ENCODE measurements at regions not wholly inside any gene's neighbourhood (a gene's known extent, or its start where the extent isn't known, plus 50 kb on each side); places are given as distances from the start of the nearest gene placed in this dataset.
A peak's percentile ranks its signal among the peaks of the same experiment; 100 is the strongest.

DNA sequence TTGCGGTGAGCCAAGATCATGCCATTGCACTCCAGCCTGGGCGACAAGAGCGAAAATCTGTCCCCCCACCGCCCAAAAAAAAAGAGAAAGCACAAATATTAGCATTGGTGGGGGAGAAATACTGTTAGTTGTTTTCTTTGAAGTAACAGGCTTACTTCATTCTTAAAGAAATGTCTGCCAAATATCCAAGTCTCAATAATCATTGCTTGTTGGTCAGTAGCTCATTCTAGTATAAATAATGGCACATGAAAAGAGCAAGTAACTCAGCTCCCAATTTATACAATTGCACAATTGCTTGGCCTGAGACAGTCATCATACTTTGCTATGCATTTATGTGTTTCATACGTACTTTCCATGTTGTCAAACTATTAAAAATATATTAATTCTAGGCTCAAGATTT is 499.2 kb upstream of the PLXNA2 start:
- Histone ChIP-seq H2BK120ac (ENCODE audit: low read depth, low read length) (no peak overlapping the region), H3K4me3 (ENCODE audit: low read length) (no peak overlapping the region), H4K8ac (ENCODE audit: low read depth, low read length) (no peak overlapping the region), H3K27ac (ENCODE audit: low read depth, low read length) (no peak overlapping the region), H3K79me1 (ENCODE audit: low read length) (no peaks in the 10 kb centered on the region), H3K36me3 (ENCODE audit: control insufficient read depth, insufficient read depth, low read length) (no peaks in the 10 kb centered on the region), H2AK5ac (ENCODE audit: low read length) (no peak overlapping the region), H2BK15ac (replicated peaks; ENCODE audit: low read depth) (no peak overlapping the region), H4K5ac (ENCODE audit: low read length) (no peak overlapping the region), H3K9ac (ENCODE audit: low read length) (no peak overlapping the region), H3K4me2 (ENCODE audit: low read length) (no peak overlapping the region), H3K4me1 (ENCODE audit: control insufficient read depth, low read depth, low read length) (no peaks in the 10 kb centered on the region), H3K56ac (ENCODE audit: low read length) (no peak overlapping the region), H3K79me2 (ENCODE audit: control insufficient read depth, insufficient read depth, low read length) (no peaks in the 10 kb centered on the region), H3K18ac (ENCODE audit: low read length) (no peak overlapping the region), H3K27me3 (ENCODE audit: insufficient read depth, low read length, poor library complexity) (no peaks in the 10 kb centered on the region), H3K23ac (ENCODE audit: low read length) (no peak overlapping the region), H3K4ac (ENCODE audit: low read depth, low read length) (no peak overlapping the region), H2BK5ac (ENCODE audit: low read length) (no peak overlapping the region)
- WGBS (ENCODE audit: extremely low coverage, insufficient coverage, low lambda C conversion rate) = no CpG with 5 or more reads among the region's 5 CpGs
- DNase-seq = no peak

DNA sequence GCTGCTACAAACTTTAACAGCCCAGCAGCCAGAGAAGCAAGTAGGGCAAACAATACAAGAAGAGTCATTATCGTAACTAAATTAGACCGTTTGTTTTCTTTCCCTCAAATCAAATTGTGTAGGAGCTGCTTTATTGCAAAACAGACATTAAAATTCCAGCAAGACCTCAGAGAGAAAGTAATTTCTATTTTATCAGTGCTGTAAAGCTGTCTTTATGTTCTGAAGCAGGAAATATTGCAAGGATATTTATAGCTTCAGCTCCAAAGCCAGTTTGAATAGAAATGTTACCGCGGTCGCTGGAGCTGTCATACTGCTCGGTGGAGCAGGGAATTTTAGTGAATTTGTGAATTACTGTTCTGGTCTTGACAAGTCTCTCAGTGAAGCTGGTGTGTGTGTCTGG is 503.8 kb upstream of the PLXNA2 start:
- no CpG with 5 or more reads among the region's 6 CpGs for WGBS (ENCODE audit: extremely low coverage, insufficient coverage, low lambda C conversion rate)
- no peaks in the 10 kb centered on the region for H3K79me1 ChIP-seq (ENCODE audit: low read length)

GRCh38 chr1:208748387-208749165 is 504.4 kb upstream of the PLXNA2 start:
- Histone ChIP-seq H3K79me2 (ENCODE audit: control insufficient read depth, insufficient read depth, low read length) (no peaks in the 10 kb centered on the region), H3K4me1 (ENCODE audit: control insufficient read depth, low read depth, low read length) (no peaks in the 10 kb centered on the region), H2AK5ac (ENCODE audit: low read length) (no peak overlapping the region), H3K23ac (ENCODE audit: low read length) (no peak overlapping the region), H3K4me2 (ENCODE audit: low read length) (no peak overlapping the region), H2BK15ac (replicated peaks; ENCODE audit: low read depth) (no peak overlapping the region), H2BK5ac (ENCODE audit: low read length) (no peak overlapping the region), H4K8ac (ENCODE audit: low read depth, low read length) (no peak overlapping the region), H3K4ac (ENCODE audit: low read depth, low read length) (no peak overlapping the region), H4K5ac (ENCODE audit: low read length) (no peak overlapping the region), H3K27me3 (ENCODE audit: insufficient read depth, low read length, poor library complexity) (no peaks in the 10 kb centered on the region), H3K4me3 (ENCODE audit: low read length) (no peak overlapping the region), H3K9ac (ENCODE audit: low read length) (no peak overlapping the region), H2BK120ac (ENCODE audit: low read depth, low read length) (no peak overlapping the region), H3K56ac (ENCODE audit: low read length) (no peak overlapping the region), H3K27ac (ENCODE audit: low read depth, low read length) (no peak overlapping the region), H3K18ac (ENCODE audit: low read length) (no peak overlapping the region), H3K36me3 (ENCODE audit: control insufficient read depth, insufficient read depth, low read length) (no peaks in the 10 kb centered on the region), H3K79me1 (ENCODE audit: low read length) (no peaks in the 10 kb centered on the region)
- DNase-seq = peak; percentile 18
- no CpG with 5 or more reads among the region's 6 CpGs for WGBS (ENCODE audit: extremely low coverage, insufficient coverage, low lambda C conversion rate)

More for the DNA sequence above, 503.8 kb upstream of the PLXNA2 start:
- Histone ChIP-seq H3K27me3 (ENCODE audit: insufficient read depth, low read length, poor library complexity) (no peaks in the 10 kb centered on the region), H4K8ac (ENCODE audit: low read depth, low read length) (no peak overlapping the region), H3K23ac (ENCODE audit: low read length) (no peak overlapping the region), H4K5ac (ENCODE audit: low read length) (no peak overlapping the region), H3K79me2 (ENCODE audit: control insufficient read depth, insufficient read depth, low read length) (no peaks in the 10 kb centered on the region), H3K36me3 (ENCODE audit: control insufficient read depth, insufficient read depth, low read length) (no peaks in the 10 kb centered on the region), H3K18ac (ENCODE audit: low read length) (no peak overlapping the region), H3K27ac (ENCODE audit: low read depth, low read length) (no peak overlapping the region), H3K56ac (ENCODE audit: low read length) (no peak overlapping the region), H2BK5ac (ENCODE audit: low read length) (no peak overlapping the region), H2BK15ac (replicated peaks; ENCODE audit: low read depth) (no peak overlapping the region), H3K4me2 (ENCODE audit: low read length) (no peak overlapping the region), H3K4ac (ENCODE audit: low read depth, low read length) (no peak overlapping the region), H2AK5ac (ENCODE audit: low read length) (no peak overlapping the region), H3K4me1 (ENCODE audit: control insufficient read depth, low read depth, low read length) (no peaks in the 10 kb centered on the region), H3K9ac (ENCODE audit: low read length) (no peak overlapping the region), H2BK120ac (ENCODE audit: low read depth, low read length) (no peak overlapping the region), H3K4me3 (ENCODE audit: low read length) (no peak overlapping the region)
- DNase-seq = no peak

- H3K27ac ChIP-seq (ENCODE audit: low read depth, low read length) = no peak overlapping the region
- no peak overlapping the region for H3K9ac ChIP-seq (ENCODE audit: low read length)
- DNase-seq = no peak
- no peak overlapping the region for H3K4me2 ChIP-seq (ENCODE audit: low read length)
- no peaks in the 10 kb centered on the region for H3K27me3 ChIP-seq (ENCODE audit: insufficient read depth, low read length, poor library complexity)
- no peaks in the 10 kb centered on the region for H3K36me3 ChIP-seq (ENCODE audit: control insufficient read depth, insufficient read depth, low read length)
- H3K18ac ChIP-seq (ENCODE audit: low read length) = no peak overlapping the region
- no peak overlapping the region for H4K5ac ChIP-seq (ENCODE audit: low read length)
- H3K4me1 ChIP-seq (ENCODE audit: control insufficient read depth, low read depth, low read length) = no peaks in the 10 kb centered on the region
- H4K8ac ChIP-seq (ENCODE audit: low read depth, low read length) = no peak overlapping the region
- no peaks in the 10 kb centered on the region for H3K79me2 ChIP-seq (ENCODE audit: control insufficient read depth, insufficient read depth, low read length)
- H2BK15ac ChIP-seq (replicated peaks; ENCODE audit: low read depth) = no peak overlapping the region
- no peaks in the 10 kb centered on the region for H3K79me1 ChIP-seq (ENCODE audit: low read length)
- H2AK5ac ChIP-seq (ENCODE audit: low read length) = no peak overlapping the region
- no peak overlapping the region for H3K4ac ChIP-seq (ENCODE audit: low read depth, low read length)
- H2BK5ac ChIP-seq (ENCODE audit: low read length) = no peak overlapping the region
- no peak overlapping the region for H3K4me3 ChIP-seq (ENCODE audit: low read length)
- H3K23ac ChIP-seq (ENCODE audit: low read length) = no peak overlapping the region
- WGBS (ENCODE audit: extremely low coverage, insufficient coverage, low lambda C conversion rate) = no CpG with 5 or more reads among the region's 6 CpGs
- H3K56ac ChIP-seq (ENCODE audit: low read length) = no peak overlapping the region
- H2BK120ac ChIP-seq (ENCODE audit: low read depth, low read length) = no peak overlapping the region
Measured at GRCh38 chr1:208756339-208756981, 512.3 kb upstream of the PLXNA2 start.

DNA sequence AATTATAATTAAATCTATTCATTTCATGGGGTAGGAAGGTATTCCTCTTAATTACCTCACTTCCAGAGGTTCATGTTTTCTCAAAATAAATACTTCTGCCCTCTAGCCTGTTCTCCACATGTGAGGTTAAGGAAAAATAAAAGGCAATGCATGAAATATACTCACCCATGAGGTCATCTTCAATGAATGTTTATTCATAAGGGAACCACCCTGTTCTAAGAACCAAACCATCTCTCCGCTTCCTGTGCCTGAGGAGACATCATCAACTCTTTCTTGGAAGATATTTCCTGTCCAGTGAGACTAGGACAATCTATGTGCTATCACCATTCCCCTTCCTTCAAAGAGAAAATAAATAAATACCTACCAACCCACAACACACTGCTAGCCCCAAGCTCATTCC is 513.7 kb upstream of the PLXNA2 start:
- no peaks in the 10 kb centered on the region for H3K79me2 ChIP-seq (ENCODE audit: control insufficient read depth, insufficient read depth, low read length)
- H3K4ac ChIP-seq (ENCODE audit: low read depth, low read length) = no peak overlapping the region
- H3K4me3 ChIP-seq (ENCODE audit: low read length) = no peak overlapping the region
- H4K8ac ChIP-seq (ENCODE audit: low read depth, low read length) = no peak overlapping the region
- no peak overlapping the region for H2BK120ac ChIP-seq (ENCODE audit: low read depth, low read length)
- H2BK15ac ChIP-seq (replicated peaks; ENCODE audit: low read depth) = no peak overlapping the region
- no peak overlapping the region for H3K27ac ChIP-seq (ENCODE audit: low read depth, low read length)
- no peaks in the 10 kb centered on the region for H3K36me3 ChIP-seq (ENCODE audit: control insufficient read depth, insufficient read depth, low read length)
- no peak overlapping the region for H3K4me2 ChIP-seq (ENCODE audit: low read length)
- H3K79me1 ChIP-seq (ENCODE audit: low read length) = no peaks in the 10 kb centered on the region
- no peak overlapping the region for H3K18ac ChIP-seq (ENCODE audit: low read length)
- no peak overlapping the region for H2AK5ac ChIP-seq (ENCODE audit: low read length)
- H3K27me3 ChIP-seq (ENCODE audit: insufficient read depth, low read length, poor library complexity) = no peaks in the 10 kb centered on the region
- no CpG with 5 or more reads among the region's 1 CpG for WGBS (ENCODE audit: extremely low coverage, insufficient coverage, low lambda C conversion rate)
- H2BK5ac ChIP-seq (ENCODE audit: low read length) = no peak overlapping the region
- H3K23ac ChIP-seq (ENCODE audit: low read length) = no peak overlapping the region
- no peaks in the 10 kb centered on the region for H3K4me1 ChIP-seq (ENCODE audit: control insufficient read depth, low read depth, low read length)
- H3K9ac ChIP-seq (ENCODE audit: low read length) = no peak overlapping the region
- H4K5ac ChIP-seq (ENCODE audit: low read length) = no peak overlapping the region
- DNase-seq = no peak
- H3K56ac ChIP-seq (ENCODE audit: low read length) = no peak overlapping the region

- Histone ChIP-seq H3K9ac (ENCODE audit: low read length) (no peak overlapping the region), H3K56ac (ENCODE audit: low read length) (no peak overlapping the region), H3K4me1 (ENCODE audit: control insufficient read depth, low read depth, low read length) (no peaks in the 10 kb centered on the region), H3K4me2 (ENCODE audit: low read length) (no peak overlapping the region), H3K79me2 (ENCODE audit: control insufficient read depth, insufficient read depth, low read length) (no peaks in the 10 kb centered on the region), H3K23ac (ENCODE audit: low read length) (no peak overlapping the region), H2BK120ac (ENCODE audit: low read depth, low read length) (no peak overlapping the region), H2AK5ac (ENCODE audit: low read length) (no peak overlapping the region), H4K5ac (ENCODE audit: low read length) (no peak overlapping the region), H3K79me1 (ENCODE audit: low read length) (no peaks in the 10 kb centered on the region), H3K27me3 (ENCODE audit: insufficient read depth, low read length, poor library complexity) (no peaks in the 10 kb centered on the region), H3K36me3 (ENCODE audit: control insufficient read depth, insufficient read depth, low read length) (no peaks in the 10 kb centered on the region), H2BK15ac (replicated peaks; ENCODE audit: low read depth) (no peak overlapping the region), H3K4ac (ENCODE audit: low read depth, low read length) (no peak overlapping the region), H3K27ac (ENCODE audit: low read depth, low read length) (no peak overlapping the region), H3K18ac (ENCODE audit: low read length) (no peak overlapping the region), H3K4me3 (ENCODE audit: low read length) (no peak overlapping the region), H4K8ac (ENCODE audit: low read depth, low read length) (no peak overlapping the region), H2BK5ac (ENCODE audit: low read length) (no peak overlapping the region)
- no peak for DNase-seq
Measured at GRCh38 chr1:208759255-208759654, 515.1 kb upstream of the PLXNA2 start.
